WTC11 (cell line): ENCODE measurements at regions not wholly inside any gene's neighbourhood (a gene's known extent, or its start where the extent isn't known, plus 50 kb on each side); places are given as distances from the start of the nearest gene placed in this dataset.

ENCODE experiments used
- ATAC-seq: fragments of 200-7000 bp; cut with Tn5 transposase; 2 replicates; pipeline ENCODE4 v1.10.0; 2021; ENCODE audit warnings: mild to moderate bottlenecking, moderate library complexity
- CTCF ChIA-PET: fragments of 300-600 bp; sonication (Branson Sonifier 250); formaldehyde crosslinking; loops from one replicate; lab custom pipeline; 2021; ENCODE audit warnings: antibody characterized with exemption; lab: Charles Lee
- POLR2A ChIA-PET: fragments of 350-600 bp; sonication (Branson Sonifier 250); formaldehyde crosslinking; loops from one replicate; lab custom pipeline; 2021; ENCODE audit warnings: antibody characterized with exemption; lab: Charles Lee
- DNase-seq: peaks from one replicate; pipeline ENCODE4 v3.0.0; 2021; ENCODE audit warnings: low spot score
- H3K27ac Mint-ChIP-seq: 2 replicates; pipeline ENCODE4 v1.8.0; 2021; ENCODE audit warnings: mixed read lengths
- H3K27me3 Mint-ChIP-seq: 2 replicates; pipeline ENCODE4 v1.8.0; 2021; ENCODE audit warnings: low read depth, mild to moderate bottlenecking, moderate library complexity, mixed read lengths
- H3K36me3 Mint-ChIP-seq: 2 replicates; pipeline ENCODE4 v1.8.0; 2021; ENCODE audit warnings: mixed read lengths
- H3K4me1 Mint-ChIP-seq: 2 replicates; pipeline ENCODE4 v1.8.0; 2022; ENCODE audit warnings: mixed read lengths
- H3K4me3 Mint-ChIP-seq: 2 replicates; pipeline ENCODE4 v1.8.0; 2021; ENCODE audit warnings: mild to moderate bottlenecking, moderate library complexity, mixed read lengths
- H3K9me3 Mint-ChIP-seq: 2 replicates; pipeline ENCODE4 v1.8.0; 2021; ENCODE audit warnings: mixed read lengths
- ATF1 ChIP-seq: sonication (generic); formaldehyde crosslinking; IDR thresholded peaks from 2 replicates; pipeline ENCODE4 v1.8.1; 2023; ENCODE audit warnings: mild to moderate bottlenecking, moderate library complexity, missing genetic modification reagents
- E2F5 ChIP-seq: sonication (generic); formaldehyde crosslinking; IDR thresholded peaks from 2 replicates; pipeline ENCODE4 v1.8.1; 2022; ENCODE audit warnings: mild to moderate bottlenecking, moderate library complexity, missing genetic modification reagents
- FOXJ3 ChIP-seq: sonication (generic); formaldehyde crosslinking; IDR thresholded peaks from 2 replicates; pipeline ENCODE4 v1.9.0; 2021; ENCODE audit warnings: missing genetic modification reagents, mild to moderate bottlenecking, borderline replicate concordance
- FOXP1 ChIP-seq: sonication (generic); formaldehyde crosslinking; IDR thresholded peaks from 2 replicates; pipeline ENCODE4 v1.8.0; 2022; ENCODE audit warnings: missing genetic modification reagents, mild to moderate bottlenecking, moderate library complexity, borderline replicate concordance
- GABPB1 ChIP-seq: sonication (generic); formaldehyde crosslinking; IDR thresholded peaks from 2 replicates; pipeline ENCODE4 v1.8.1; 2023; ENCODE audit warnings: mild to moderate bottlenecking, missing genetic modification reagents
- GRHL2 ChIP-seq: fragments of 250-450 bp; sonication (Bioruptor Pico); IDR thresholded peaks from 2 replicates; pipeline ENCODE4 v1.8.0; 2022; ENCODE audit warnings: mild to moderate bottlenecking, moderate library complexity; ENCODE audit not compliant: insufficient replicate concordance, severe bottlenecking
- IRF2 ChIP-seq: sonication (generic); formaldehyde crosslinking; IDR thresholded peaks from 2 replicates; pipeline ENCODE4 v1.8.0; 2022; ENCODE audit warnings: low read depth, missing genetic modification reagents, borderline replicate concordance
- MYBL2 ChIP-seq: sonication (generic); formaldehyde crosslinking; IDR thresholded peaks from 2 replicates; pipeline ENCODE4 v1.8.1; 2023; ENCODE audit warnings: mild to moderate bottlenecking, moderate library complexity, missing genetic modification reagents
- NFYB ChIP-seq: sonication (generic); formaldehyde crosslinking; conservative IDR thresholded peaks from 2 replicates; pipeline ENCODE4 v1.8.0; 2022; ENCODE audit warnings: low read depth, missing genetic modification reagents
- NR1H2 ChIP-seq: sonication (generic); formaldehyde crosslinking; IDR thresholded peaks from 2 replicates; pipeline ENCODE4 v1.9.0; 2021; ENCODE audit warnings: mild to moderate bottlenecking, moderate library complexity, missing genetic modification reagents
- NR2C2 ChIP-seq: sonication (generic); formaldehyde crosslinking; IDR thresholded peaks from 2 replicates; pipeline ENCODE4 v1.8.0; 2022; ENCODE audit warnings: mild to moderate bottlenecking, missing genetic modification reagents
- RELA ChIP-seq: sonication (generic); formaldehyde crosslinking; IDR thresholded peaks from 2 replicates; pipeline ENCODE4 v1.8.1; 2022; ENCODE audit warnings: missing genetic modification reagents, mild to moderate bottlenecking, borderline replicate concordance
- SMAD4 ChIP-seq: sonication (generic); formaldehyde crosslinking; IDR thresholded peaks from 2 replicates; pipeline ENCODE4 v1.8.0; 2022; ENCODE audit warnings: mild to moderate bottlenecking, missing genetic modification reagents
- TCF7 ChIP-seq: sonication (generic); formaldehyde crosslinking; IDR thresholded peaks from 2 replicates; pipeline ENCODE4 v1.8.0; 2022; ENCODE audit warnings: mild to moderate bottlenecking, low read depth, missing genetic modification reagents, moderate library complexity
- TEAD1 ChIP-seq: sonication (generic); formaldehyde crosslinking; IDR thresholded peaks from 2 replicates; pipeline ENCODE4 v1.8.0; 2022; ENCODE audit warnings: mild to moderate bottlenecking, missing genetic modification reagents
- ZNF121 ChIP-seq: sonication (generic); formaldehyde crosslinking; IDR thresholded peaks from 2 replicates; pipeline ENCODE4 v1.8.0; 2023; ENCODE audit warnings: missing genetic modification reagents
- ZNF232 ChIP-seq: sonication (generic); formaldehyde crosslinking; IDR thresholded peaks from 2 replicates; pipeline ENCODE4 v1.8.0; 2022; ENCODE audit warnings: mild to moderate bottlenecking, missing genetic modification reagents
- ZNF423 ChIP-seq: fragments of 250-450 bp; sonication (Bioruptor Pico); IDR thresholded peaks from 2 replicates; pipeline ENCODE4 v2.1.2; 2022; ENCODE audit warnings: mild to moderate bottlenecking, moderate library complexity
- ZNF425 ChIP-seq: fragments of 250-450 bp; sonication (Bioruptor Pico); conservative IDR thresholded peaks from 2 replicates; pipeline ENCODE4 v1.9.0; 2021; ENCODE audit warnings: mild to moderate bottlenecking
- TF ChIP-seq, protein P1 (sequence below): sonication (generic); formaldehyde crosslinking; IDR thresholded peaks from 2 replicates; pipeline ENCODE4 v1.8.1; 2022; ENCODE audit warnings: low read depth, missing genetic modification reagents, borderline replicate concordance
- TF ChIP-seq, protein P2 (sequence below): sonication (generic); formaldehyde crosslinking; IDR thresholded peaks from 2 replicates; pipeline ENCODE4 v1.8.1; 2022; ENCODE audit warnings: mild to moderate bottlenecking, missing genetic modification reagents, moderate library complexity, borderline replicate concordance
- TF ChIP-seq, protein P3 (sequence below): sonication (generic); formaldehyde crosslinking; IDR thresholded peaks from 2 replicates; pipeline ENCODE4 v1.8.1; 2023; ENCODE audit warnings: mild to moderate bottlenecking, moderate library complexity, missing genetic modification reagents
- TF ChIP-seq, protein P4 (sequence below): fragments of 200-600 bp; IDR thresholded peaks from 2 replicates; pipeline ENCODE4 v1.8.0; 2022; ENCODE audit warnings: antibody characterized with exemption
- TF ChIP-seq, protein P5 (sequence below): sonication (generic); formaldehyde crosslinking; IDR thresholded peaks from 2 replicates; pipeline ENCODE4 v1.8.0; 2022; ENCODE audit warnings: mild to moderate bottlenecking, missing genetic modification reagents

DNA sequence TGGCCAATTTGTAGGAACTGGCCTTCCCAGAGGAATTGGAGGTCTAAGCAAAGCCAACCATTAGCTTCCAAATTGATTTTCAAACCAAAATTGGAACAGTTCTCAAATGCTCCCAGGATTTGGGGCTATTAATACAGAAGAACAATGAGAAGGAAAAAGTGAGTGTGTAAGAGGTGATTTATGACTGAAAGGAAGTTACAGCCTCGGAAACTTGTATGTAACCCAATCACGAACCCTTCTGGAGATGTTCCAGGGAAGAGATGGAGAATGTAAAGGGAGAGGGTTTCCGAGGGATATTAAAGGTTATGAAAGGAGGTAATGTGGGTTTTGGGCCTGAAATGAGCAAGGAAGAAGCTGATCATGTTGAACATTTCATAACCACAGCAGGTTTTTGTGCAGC lies 93.2 kb upstream of the CXCL14 start:
- TF ChIP-seq SMAD4 = no peak
- TF ChIP-seq E2F5 (CRISPR knock-in tag) = no peak
- TF ChIP-seq GRHL2 (CRISPR knock-in tag) = no peak
- TF ChIP-seq, protein P1, sequence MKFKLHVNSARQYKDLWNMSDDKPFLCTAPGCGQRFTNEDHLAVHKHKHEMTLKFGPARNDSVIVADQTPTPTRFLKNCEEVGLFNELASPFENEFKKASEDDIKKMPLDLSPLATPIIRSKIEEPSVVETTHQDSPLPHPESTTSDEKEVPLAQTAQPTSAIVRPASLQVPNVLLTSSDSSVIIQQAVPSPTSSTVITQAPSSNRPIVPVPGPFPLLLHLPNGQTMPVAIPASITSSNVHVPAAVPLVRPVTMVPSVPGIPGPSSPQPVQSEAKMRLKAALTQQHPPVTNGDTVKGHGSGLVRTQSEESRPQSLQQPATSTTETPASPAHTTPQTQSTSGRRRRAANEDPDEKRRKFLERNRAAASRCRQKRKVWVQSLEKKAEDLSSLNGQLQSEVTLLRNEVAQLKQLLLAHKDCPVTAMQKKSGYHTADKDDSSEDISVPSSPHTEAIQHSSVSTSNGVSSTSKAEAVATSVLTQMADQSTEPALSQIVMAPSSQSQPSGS (CRISPR knock-in tag) = no peak
- no peak for TF ChIP-seq FOXP1 (CRISPR knock-in tag)
- TF ChIP-seq ZNF425 (CRISPR knock-in tag) = no peak
- no peak for TF ChIP-seq IRF2 (CRISPR knock-in tag)
- TF ChIP-seq, protein P2, sequence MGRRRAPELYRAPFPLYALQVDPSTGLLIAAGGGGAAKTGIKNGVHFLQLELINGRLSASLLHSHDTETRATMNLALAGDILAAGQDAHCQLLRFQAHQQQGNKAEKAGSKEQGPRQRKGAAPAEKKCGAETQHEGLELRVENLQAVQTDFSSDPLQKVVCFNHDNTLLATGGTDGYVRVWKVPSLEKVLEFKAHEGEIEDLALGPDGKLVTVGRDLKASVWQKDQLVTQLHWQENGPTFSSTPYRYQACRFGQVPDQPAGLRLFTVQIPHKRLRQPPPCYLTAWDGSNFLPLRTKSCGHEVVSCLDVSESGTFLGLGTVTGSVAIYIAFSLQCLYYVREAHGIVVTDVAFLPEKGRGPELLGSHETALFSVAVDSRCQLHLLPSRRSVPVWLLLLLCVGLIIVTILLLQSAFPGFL = no peak
- TF ChIP-seq, all 79 proteins: peak for 0

DNA sequence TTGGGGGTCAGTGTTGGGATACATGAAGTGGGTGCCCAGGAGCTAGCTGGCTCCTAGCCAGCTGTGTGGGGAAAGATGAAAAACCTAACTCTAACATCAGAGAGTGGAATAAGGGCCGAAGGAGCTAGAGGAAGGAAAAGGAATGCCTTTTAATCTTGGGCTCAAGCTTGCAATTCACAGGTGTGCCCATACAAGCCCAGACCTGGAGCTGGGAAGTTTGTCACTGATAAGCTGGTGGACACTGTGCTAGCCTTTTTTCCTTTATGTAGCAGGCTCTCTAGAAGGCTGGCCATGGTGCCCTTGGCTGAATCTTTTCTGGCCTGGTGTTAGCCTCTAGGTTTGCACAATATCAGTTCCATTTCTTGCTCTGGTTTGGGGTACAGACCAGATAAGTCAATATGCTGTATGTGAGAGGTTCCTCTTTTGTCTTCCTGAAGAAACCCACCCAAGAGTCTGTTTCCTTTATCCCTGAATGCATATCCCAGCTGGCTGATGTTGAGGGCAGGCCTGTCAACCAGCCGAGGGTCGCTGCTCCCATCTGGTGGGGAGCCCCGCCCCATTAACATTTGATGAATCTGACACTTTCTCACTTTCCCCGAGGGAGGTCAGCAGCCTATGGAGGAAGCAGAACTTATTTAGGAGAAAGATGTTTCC lies 92.4 kb upstream of the CXCL14 start:
- no peak for ATAC-seq
- H3K27me3 Mint-ChIP-seq = no peaks in the 10 kb centered on the region; the same call in 1 of the 2 replicates
- CTCF ChIA-PET = interaction anchor here (0.8 to 1.1 kb wide), 3 partner anchors 9 to 105 kb away, joined by 3 to 4 read pairs (median 3); no protein-coding TSS in a partner anchor

More for the DNA sequence above, 93.2 kb upstream of the CXCL14 start:
- H3K4me3 Mint-ChIP-seq = no peak overlapping the region
- no peaks in the 10 kb centered on the region for H3K4me1 Mint-ChIP-seq
- no peak for ATAC-seq
- H3K27ac Mint-ChIP-seq = no peak overlapping the region
- CTCF ChIA-PET = interaction anchor here (1.0 kb wide), 1 partner anchor 19 kb away, joined by 3 read pairs; no protein-coding TSS in a partner anchor
- H3K9me3 Mint-ChIP-seq = peaks cover 6% of the 10 kb centered on the region; the same call in 1 of the 2 replicates
- H3K27me3 Mint-ChIP-seq = peaks cover 3% of the 10 kb centered on the region; the same call in 1 of the 2 replicates
- POLR2A ChIA-PET = no interaction called here
- no peaks in the 10 kb centered on the region for H3K36me3 Mint-ChIP-seq
- no peak for DNase-seq

GRCh38 chr5:135670588-135670987 lies 91.8 kb upstream of the CXCL14 start:
- Mint-ChIP-seq H3K27me3 (no peaks in the 10 kb centered on the region; the same call in 1 of the 2 replicates), H3K36me3 (no peaks in the 10 kb centered on the region), H3K4me1 (no peaks in the 10 kb centered on the region), H3K9me3 (peaks cover 6% of the 10 kb centered on the region; the same call in 1 of the 2 replicates), H3K4me3 (no peak overlapping the region), H3K27ac (no peak overlapping the region)
- ChIA-PET POLR2A (no interaction called here), CTCF (interaction anchor here (1.1 kb wide), 1 partner anchor 104 kb away, joined by 3 read pairs; no protein-coding TSS in a partner anchor)
- DNase-seq (no peak), ATAC-seq (no peak)
- TF ChIP-seq, protein P3, sequence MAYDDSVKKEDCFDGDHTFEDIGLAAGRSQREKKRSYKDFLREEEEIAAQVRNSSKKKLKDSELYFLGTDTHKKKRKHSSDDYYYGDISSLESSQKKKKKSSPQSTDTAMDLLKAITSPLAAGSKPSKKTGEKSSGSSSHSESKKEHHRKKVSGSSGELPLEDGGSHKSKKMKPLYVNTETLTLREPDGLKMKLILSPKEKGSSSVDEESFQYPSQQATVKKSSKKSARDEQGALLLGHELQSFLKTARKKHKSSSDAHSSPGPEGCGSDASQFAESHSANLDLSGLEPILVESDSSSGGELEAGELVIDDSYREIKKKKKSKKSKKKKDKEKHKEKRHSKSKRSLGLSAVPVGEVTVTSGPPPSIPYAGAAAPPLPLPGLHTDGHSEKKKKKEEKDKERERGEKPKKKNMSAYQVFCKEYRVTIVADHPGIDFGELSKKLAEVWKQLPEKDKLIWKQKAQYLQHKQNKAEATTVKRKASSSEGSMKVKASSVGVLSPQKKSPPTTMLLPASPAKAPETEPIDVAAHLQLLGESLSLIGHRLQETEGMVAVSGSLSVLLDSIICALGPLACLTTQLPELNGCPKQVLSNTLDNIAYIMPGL = no peak
- TF ChIP-seq NR2C2 (CRISPR knock-in tag) (no peak), GRHL2 (CRISPR knock-in tag) (no peak), ZNF121 (CRISPR knock-in tag) (no peak), GABPB1 (CRISPR knock-in tag) (no peak), NR1H2 (no peak), ZNF232 (no peak), MYBL2 (CRISPR knock-in tag) (no peak), FOXJ3 (CRISPR knock-in tag) (no peak)
- TF ChIP-seq, protein P4, sequence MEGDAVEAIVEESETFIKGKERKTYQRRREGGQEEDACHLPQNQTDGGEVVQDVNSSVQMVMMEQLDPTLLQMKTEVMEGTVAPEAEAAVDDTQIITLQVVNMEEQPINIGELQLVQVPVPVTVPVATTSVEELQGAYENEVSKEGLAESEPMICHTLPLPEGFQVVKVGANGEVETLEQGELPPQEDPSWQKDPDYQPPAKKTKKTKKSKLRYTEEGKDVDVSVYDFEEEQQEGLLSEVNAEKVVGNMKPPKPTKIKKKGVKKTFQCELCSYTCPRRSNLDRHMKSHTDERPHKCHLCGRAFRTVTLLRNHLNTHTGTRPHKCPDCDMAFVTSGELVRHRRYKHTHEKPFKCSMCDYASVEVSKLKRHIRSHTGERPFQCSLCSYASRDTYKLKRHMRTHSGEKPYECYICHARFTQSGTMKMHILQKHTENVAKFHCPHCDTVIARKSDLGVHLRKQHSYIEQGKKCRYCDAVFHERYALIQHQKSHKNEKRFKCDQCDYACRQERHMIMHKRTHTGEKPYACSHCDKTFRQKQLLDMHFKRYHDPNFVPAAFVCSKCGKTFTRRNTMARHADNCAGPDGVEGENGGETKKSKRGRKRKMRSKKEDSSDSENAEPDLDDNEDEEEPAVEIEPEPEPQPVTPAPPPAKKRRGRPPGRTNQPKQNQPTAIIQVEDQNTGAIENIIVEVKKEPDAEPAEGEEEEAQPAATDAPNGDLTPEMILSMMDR = no peak
- TF ChIP-seq, protein P5, sequence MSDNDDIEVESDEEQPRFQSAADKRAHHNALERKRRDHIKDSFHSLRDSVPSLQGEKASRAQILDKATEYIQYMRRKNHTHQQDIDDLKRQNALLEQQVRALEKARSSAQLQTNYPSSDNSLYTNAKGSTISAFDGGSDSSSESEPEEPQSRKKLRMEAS (CRISPR knock-in tag) = no peak

More for the DNA sequence above, 92.4 kb upstream of the CXCL14 start:
- peaks cover 6% of the 10 kb centered on the region; the same call in 1 of the 2 replicates for H3K9me3 Mint-ChIP-seq
- DNase-seq = no peak
- no peak overlapping the region for H3K27ac Mint-ChIP-seq
- H3K4me3 Mint-ChIP-seq = no peak overlapping the region
- no peaks in the 10 kb centered on the region for H3K4me1 Mint-ChIP-seq
- POLR2A ChIA-PET = no interaction called here
- no peaks in the 10 kb centered on the region for H3K36me3 Mint-ChIP-seq
- TF ChIP-seq TEAD1 (CRISPR knock-in tag) = no peak
- TF ChIP-seq ATF1 (CRISPR knock-in tag) = no peak
- no peak for TF ChIP-seq RELA (CRISPR knock-in tag)
- no peak for TF ChIP-seq ZNF423
- TF ChIP-seq TCF7 (CRISPR knock-in tag) = no peak
- TF ChIP-seq GABPB1 (CRISPR knock-in tag) = no peak
- no peak for TF ChIP-seq NFYB
